Caki2 (cell line): ENCODE measurements at regions not wholly inside any gene's neighbourhood (a gene's known extent, or its start where the extent isn't known, plus 50 kb on each side); places are given as distances from the start of the nearest gene placed in this dataset.
"Not testable (repeated sequence)": the region's sequence is repeated elsewhere in the genome, so short reads cannot be mapped to it uniquely, and the experiment has no call there.

Source experiments
- DNase-seq: peaks from one replicate; pipeline ENCODE4 v3.0.0-alpha.2; 2015; ENCODE audit warnings: low read depth
- in situ Hi-C: cut with HindIII; loops from 2 replicates; pipeline ENCODE4 v1.10.0; 2016; ENCODE audit warnings: low sequenced_read_pairs, low pct_unique_long_range_greater_than_20kb, mixed read lengths

GRCh38 chr5:30325795-30326194 is 867.7 kb upstream of the CDH6 start:
- in situ Hi-C loops = no loop called here
- no peak for DNase-seq

GRCh38 chr5:30324083-30324482 is 869.4 kb upstream of the CDH6 start:
- no peak for DNase-seq
- in situ Hi-C loops = no loop called here

GRCh38 chr5:30287890-30288289 is 905.6 kb upstream of the CDH6 start:
- in situ Hi-C loops = no loop called here

DNA sequence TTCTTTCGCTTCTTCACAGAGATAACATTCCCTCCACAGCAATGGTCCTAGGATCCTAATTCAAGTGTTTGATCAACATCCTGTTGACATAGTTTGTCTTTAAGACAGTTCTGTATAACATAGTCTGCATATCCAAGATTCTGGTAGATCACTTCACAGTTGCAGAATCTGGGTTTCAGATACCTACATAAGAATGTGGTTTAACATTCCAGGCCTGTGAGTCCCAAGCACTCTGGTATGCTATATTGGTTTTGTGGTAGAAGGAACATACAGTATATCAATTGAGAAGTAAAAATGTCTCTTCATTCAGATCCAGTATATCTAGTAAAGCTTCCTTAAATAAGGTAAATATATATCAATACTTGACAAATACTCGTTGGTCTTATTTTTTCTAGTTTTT is 914.2 kb upstream of the CDH6 start:
- in situ Hi-C loops = no loop called here
- no peak for DNase-seq

More at GRCh38 chr5:30287890-30288289, 905.6 kb upstream of the CDH6 start:
- DNase-seq = peak; percentile 5

DNA sequence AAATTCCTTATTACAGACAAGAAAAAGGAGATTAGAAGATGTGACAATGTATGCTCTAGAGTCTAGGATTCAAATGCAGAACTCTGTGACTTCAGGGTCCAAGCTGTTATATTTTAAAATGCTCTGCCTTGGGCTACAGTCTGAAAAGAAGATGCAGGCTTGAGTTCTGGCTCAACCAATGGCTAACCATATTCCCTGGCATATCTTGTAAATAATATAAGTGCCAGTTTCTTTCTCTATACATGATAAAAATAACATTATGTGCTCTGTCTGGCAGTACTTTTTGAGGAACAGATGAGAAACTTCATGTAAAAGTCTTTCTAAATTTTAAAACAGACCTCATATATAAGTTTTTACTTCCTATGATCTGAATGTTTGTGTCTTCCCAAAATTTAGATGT is 926.5 kb upstream of the CDH6 start:
- in situ Hi-C loops = no loop called here
- no peak for DNase-seq

GRCh38 chr5:30239331-30240022 is 954.0 kb upstream of the CDH6 start:
- DNase-seq = no peak
- in situ Hi-C loops = no loop called here

DNA sequence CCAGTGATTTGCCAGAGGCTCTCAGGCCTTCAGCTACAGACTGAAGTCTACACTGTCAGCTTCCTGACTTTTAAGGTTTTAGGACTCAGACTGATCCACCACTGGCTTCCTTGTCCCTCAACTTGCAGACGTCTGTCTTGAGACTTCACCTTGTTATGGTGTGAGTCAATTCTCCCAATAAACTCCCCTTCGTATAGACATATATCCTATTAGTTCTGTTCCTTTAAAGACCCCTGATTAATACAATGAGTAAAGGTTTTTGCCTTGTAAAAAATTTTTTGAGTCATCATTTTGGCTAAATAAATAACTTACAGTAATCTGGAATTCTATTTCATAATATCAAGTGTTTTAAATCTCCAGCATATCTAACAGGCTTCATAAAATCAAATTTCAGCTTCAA is 956.3 kb upstream of the CDH6 start:
- in situ Hi-C loops = no loop called here
- DNase-seq = no peak

DNA sequence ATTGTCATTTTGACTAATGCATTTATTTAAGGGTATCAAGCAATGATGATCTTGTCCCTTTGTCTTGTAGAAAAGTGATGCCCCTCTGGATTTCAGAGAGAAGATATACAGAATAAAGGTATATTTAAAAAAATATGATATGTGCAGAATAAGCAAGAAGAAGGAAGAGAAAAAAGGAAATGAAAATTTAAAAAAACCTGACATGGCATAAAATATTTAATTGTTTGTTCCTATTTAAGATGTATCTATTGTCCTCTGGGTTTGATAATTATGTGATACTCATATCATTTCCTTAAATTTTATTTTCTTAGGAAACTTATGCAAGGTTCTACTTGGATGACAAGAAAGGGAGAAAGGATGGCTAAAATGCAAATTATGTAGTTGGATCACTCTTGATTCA is 983.7 kb upstream of the CDH6 start:
- in situ Hi-C loops = no loop called here
- no peak for DNase-seq

- in situ Hi-C loops = no loop called here
Observed at GRCh38 chr5:30197662-30198061, 995.8 kb upstream of the CDH6 start.

DNA sequence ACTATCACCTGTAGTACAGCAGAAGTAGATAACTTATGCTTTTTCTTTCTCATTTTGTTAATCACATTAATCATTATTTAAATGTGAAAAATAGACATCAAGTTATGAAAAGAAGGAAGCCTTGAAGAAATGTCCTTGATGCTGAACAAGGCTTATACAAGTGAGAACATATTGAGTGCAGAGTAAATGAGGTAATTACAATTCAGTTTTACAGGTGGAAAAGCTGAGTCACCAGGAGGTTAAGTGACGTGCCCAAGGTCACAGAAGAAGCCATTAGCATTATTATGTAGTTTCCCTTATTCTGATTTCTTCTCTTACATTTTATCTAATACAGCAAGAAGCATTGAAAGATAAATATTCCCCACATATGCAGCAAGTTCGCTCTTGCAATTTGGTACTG is 998.5 kb upstream of the CDH6 start:
- in situ Hi-C loops = no loop called here
- DNase-seq = peak; percentile 7

More at GRCh38 chr5:30197662-30198061, 995.8 kb upstream of the CDH6 start:
- DNase-seq = no peak

GRCh38 chr5:30194595-30194994 is 998.9 kb upstream of the CDH6 start:
- in situ Hi-C loops = no loop called here
- DNase-seq = no peak

- in situ Hi-C loops = no loop called here
- no peak for DNase-seq
Observed at GRCh38 chr5:30183795-30184194, 1009.7 kb upstream of the CDH6 start.

- DNase-seq = no peak
- in situ Hi-C loops = no loop called here
Observed at GRCh38 chr5:30156156-30156555, 1037.3 kb upstream of the CDH6 start.

DNA sequence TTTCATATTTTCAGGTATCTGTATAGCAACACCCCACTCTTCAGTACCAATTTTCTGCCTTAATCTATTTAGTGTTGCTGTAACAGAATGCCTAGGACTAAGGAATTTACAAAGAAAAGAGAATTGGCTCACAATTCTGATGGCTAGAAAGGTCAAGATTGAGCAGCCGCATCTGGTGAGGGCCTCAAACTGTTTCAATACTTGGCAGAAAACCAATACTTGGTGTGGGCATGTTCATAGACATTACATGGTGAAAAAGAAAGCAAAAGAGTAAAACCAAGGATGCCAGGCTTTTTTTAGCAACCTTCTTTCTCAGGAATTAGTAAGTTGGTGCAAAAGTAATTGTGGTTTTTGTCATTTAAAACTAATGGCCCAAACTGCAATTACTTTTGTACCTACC is 1041.1 kb upstream of the CDH6 start:
- in situ Hi-C loops = no loop called here
- no peak for DNase-seq

GRCh38 chr5:30150231-30150630 is 1043.3 kb upstream of the CDH6 start:
- in situ Hi-C loops = no loop called here

GRCh38 chr5:30149526-30149925 is 1044.0 kb upstream of the CDH6 start:
- no peak for DNase-seq
- in situ Hi-C loops = no loop called here

More at GRCh38 chr5:30150231-30150630, 1043.3 kb upstream of the CDH6 start:
- DNase-seq = no peak

GRCh38 chr5:30147976-30148375 is 1045.5 kb upstream of the CDH6 start:
- DNase-seq = no peak
- in situ Hi-C loops = no loop called here

GRCh38 chr5:30144059-30144458 is 1049.4 kb upstream of the CDH6 start:
- in situ Hi-C loops, DNase-seq: not testable (repeated sequence)

DNA sequence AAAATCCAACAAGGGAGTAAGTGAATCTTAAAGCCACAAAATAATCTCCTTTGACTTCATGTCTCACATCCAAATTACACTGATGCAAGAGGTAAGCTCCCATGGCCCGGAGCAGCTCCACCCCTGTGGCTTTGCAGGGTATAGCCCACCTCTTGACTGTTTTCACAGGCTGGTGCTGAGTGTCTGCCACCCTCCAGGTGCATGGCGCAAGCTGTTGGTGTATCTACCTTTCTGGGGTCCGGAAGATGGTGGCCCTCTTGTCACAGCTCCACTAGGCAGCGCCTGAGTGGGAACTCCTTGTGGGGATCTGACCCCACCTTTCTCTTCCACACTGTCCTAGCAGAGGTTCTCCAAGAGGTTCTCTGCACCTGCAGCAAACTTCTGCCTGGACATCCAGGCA is 1051.1 kb upstream of the CDH6 start:
- in situ Hi-C loops = no loop called here
- no peak for DNase-seq

DNA sequence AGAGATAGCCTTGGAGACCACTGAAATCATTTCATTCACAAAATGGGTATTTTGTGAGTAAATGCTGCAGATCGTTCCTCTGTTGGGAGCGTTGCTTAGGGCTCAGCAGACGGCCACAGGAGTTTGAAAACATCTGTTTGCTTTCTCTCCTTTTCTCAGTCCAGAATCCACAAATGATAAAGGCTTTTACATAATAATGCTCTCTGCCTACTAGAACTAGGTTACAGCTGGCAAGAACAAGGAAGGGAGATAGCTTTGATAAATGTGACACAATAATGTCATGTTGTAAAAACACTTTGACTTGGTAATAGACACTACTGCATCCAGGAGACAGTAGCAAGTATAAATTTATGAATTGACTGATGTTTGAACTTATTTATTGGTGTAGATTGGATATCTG is 1072.4 kb upstream of the CDH6 start:
- DNase-seq = no peak
- in situ Hi-C loops = no loop called here
